Gastroesophageal sphincter (tissue), 3 donors: ENCODE measurements at regions not wholly inside any gene's neighbourhood (a gene's known extent, or its start where the extent isn't known, plus 50 kb on each side); places are given as distances from the start of the nearest gene placed in this dataset.

Experiments
- EP300 ChIP-seq: sonication (generic); formaldehyde crosslinking; IDR thresholded peaks from one replicate; pipeline ENCODE4 v1.6.1; 2017; ENCODE audit warnings: antibody characterized with exemption, mild to moderate bottlenecking
- POLR2AphosphoS5 ChIP-seq: sonication (generic); formaldehyde crosslinking; IDR thresholded peaks from one replicate; pipeline ENCODE4 v1.6.1; 2017; ENCODE audit warnings: antibody characterized with exemption
- TF ChIP-seq, protein P1 (sequence below), 4 experiments: fragments of 200-600 bp in 2 of 4; fragments of 450-650 bp in 2 of 4; sonication (generic) in 1 of 4; IDR thresholded peaks; one replicate each; pipeline ENCODE4 v1.5.1; 2017 to 2019; ENCODE audit warnings: antibody characterized with exemption in 4 of 4, mild to moderate bottlenecking in 2 of 4, moderate library complexity in 2 of 4

DNA sequence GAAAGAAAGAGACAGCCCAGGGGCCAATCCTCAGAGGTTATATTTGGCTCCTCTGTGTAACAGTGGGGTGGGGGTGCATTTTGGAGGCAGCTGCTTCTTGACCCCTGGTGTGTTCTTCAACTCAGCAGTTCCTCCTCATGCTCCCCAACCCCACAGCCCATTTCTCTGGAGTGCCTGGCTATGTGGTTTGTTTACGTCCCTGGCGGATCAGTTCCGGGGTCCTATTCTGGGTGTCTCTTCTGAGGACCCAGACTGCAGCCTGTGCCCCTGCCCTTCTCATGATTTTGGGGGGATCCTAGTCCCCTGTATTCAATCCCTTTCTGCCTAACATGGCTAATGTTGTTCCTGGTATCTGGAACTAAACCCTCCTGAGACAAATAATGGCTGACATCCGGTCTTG, 70.5 kb upstream of the SULF2 start:
- TF ChIP-seq EP300: no peak
- TF ChIP-seq POLR2AphosphoS5: no peak
- TF ChIP-seq, protein P1, sequence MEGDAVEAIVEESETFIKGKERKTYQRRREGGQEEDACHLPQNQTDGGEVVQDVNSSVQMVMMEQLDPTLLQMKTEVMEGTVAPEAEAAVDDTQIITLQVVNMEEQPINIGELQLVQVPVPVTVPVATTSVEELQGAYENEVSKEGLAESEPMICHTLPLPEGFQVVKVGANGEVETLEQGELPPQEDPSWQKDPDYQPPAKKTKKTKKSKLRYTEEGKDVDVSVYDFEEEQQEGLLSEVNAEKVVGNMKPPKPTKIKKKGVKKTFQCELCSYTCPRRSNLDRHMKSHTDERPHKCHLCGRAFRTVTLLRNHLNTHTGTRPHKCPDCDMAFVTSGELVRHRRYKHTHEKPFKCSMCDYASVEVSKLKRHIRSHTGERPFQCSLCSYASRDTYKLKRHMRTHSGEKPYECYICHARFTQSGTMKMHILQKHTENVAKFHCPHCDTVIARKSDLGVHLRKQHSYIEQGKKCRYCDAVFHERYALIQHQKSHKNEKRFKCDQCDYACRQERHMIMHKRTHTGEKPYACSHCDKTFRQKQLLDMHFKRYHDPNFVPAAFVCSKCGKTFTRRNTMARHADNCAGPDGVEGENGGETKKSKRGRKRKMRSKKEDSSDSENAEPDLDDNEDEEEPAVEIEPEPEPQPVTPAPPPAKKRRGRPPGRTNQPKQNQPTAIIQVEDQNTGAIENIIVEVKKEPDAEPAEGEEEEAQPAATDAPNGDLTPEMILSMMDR (IDR thresholded peaks at IDR 0.05): no peak
